ENCODE measurements at regions not wholly inside any gene's neighbourhood (a gene's known extent, or its start where the extent isn't known, plus 50 kb on each side); places are given as distances from the start of the nearest gene placed in this dataset.

GRCh38 chr10:111481866-111482265, 405.0 kb downstream of the ADRA2A start:
- H3K27ac Mint-ChIP-seq, result no peak overlapping the region
- no peak overlapping the region for H2BK15ac ChIP-seq (ENCODE audit: low read depth, low read length)
- H3K36me3 Mint-ChIP-seq (ENCODE audit: insufficient read depth in 1 of 3, low read depth in 3 of 3), result no peaks in the 10 kb centered on the region; a peak in 1 of 7 replicates
- no peak overlapping the region for H3K4me2 ChIP-seq (ENCODE audit: insufficient read depth, insufficient read length, low read length)
- no peak overlapping the region for H3K18ac ChIP-seq (ENCODE audit: insufficient read length, low read depth, low read length)
- H3K4me3 Mint-ChIP-seq, result no peak overlapping the region
- no peaks in the 10 kb centered on the region for H3K79me1 ChIP-seq (ENCODE audit: insufficient read depth, low read depth, low read length, poor library complexity, severe bottlenecking)
- H3K23me2 ChIP-seq (ENCODE audit: insufficient read length, low read depth, low read length, poor library complexity, severe bottlenecking), result no peaks in the 10 kb centered on the region
- no peak overlapping the region for H2BK5ac ChIP-seq (ENCODE audit: insufficient read length, low read length)
- no peak overlapping the region for H2BK120ac ChIP-seq (ENCODE audit: low read depth, low read length, poor library complexity, severe bottlenecking)
- H3K4me1 Mint-ChIP-seq, result peaks cover 12 to 24% of the 10 kb centered on the region in 2 experiments; a peak in 3 of 4 replicates
- no peak for TF ChIP-seq CTCF (conservative IDR thresholded peaks at IDR 0.05)
- no peaks in the 10 kb centered on the region; a peak in 1 of 5 replicates for H3K9me3 Mint-ChIP-seq
- no peaks in the 10 kb centered on the region for H3K27me3 Mint-ChIP-seq (ENCODE audit: low read depth)
- H3K4me1 ChIP-seq (ENCODE audit: insufficient read depth, low read length), result no peaks in the 10 kb centered on the region
- no peak overlapping the region for H2AFZ ChIP-seq (ENCODE audit: low read length)
- H4K8ac ChIP-seq (replicated peaks; ENCODE audit: insufficient read length, low read depth, low read length), result no peak overlapping the region
- no peaks in the 10 kb centered on the region for H4K20me1 ChIP-seq (ENCODE audit: control insufficient read depth, insufficient read depth, insufficient read length)
- H3K27ac ChIP-seq (ENCODE audit: insufficient read length, low read depth, low read length), result no peak overlapping the region
- no peak overlapping the region for H3K23ac ChIP-seq (ENCODE audit: insufficient read length, low read depth, low read length)
- no peak overlapping the region for H2BK12ac ChIP-seq (ENCODE audit: insufficient read length, low read depth, low read length)
- no peak overlapping the region for H3T11ph ChIP-seq (ENCODE audit: low read length)
- H4K5ac ChIP-seq (ENCODE audit: insufficient read length, low read depth, low read length), result no peak overlapping the region
- no peak overlapping the region for H2BK20ac ChIP-seq (ENCODE audit: low read depth, low read length, poor library complexity, severe bottlenecking)
- H4K91ac ChIP-seq (ENCODE audit: insufficient read length, low read depth, low read length), result no peak overlapping the region
- no CpG with 5 or more reads among the region's 2 CpGs for WGBS (ENCODE audit: extremely low coverage, insufficient read length, low lambda C conversion rate)
- no peaks in the 10 kb centered on the region for H3K27me3 ChIP-seq (ENCODE audit: insufficient read depth, low read length)
- H3K56ac ChIP-seq (ENCODE audit: insufficient read length, low read depth, low read length), result no peak overlapping the region
- no peaks in the 10 kb centered on the region for H3K79me2 ChIP-seq (ENCODE audit: insufficient read depth, low read length)
- no peak overlapping the region for H3K4ac ChIP-seq (ENCODE audit: low read depth, low read length)
- H2AK5ac ChIP-seq (ENCODE audit: insufficient read length, low read length), result no peak overlapping the region
- no peak overlapping the region for H3K14ac ChIP-seq (ENCODE audit: insufficient read depth, low read length)
- no peak overlapping the region for H3K9ac ChIP-seq (ENCODE audit: extremely low read depth, insufficient read length, low read length)
- no peaks in the 10 kb centered on the region for H3K9me3 ChIP-seq (ENCODE audit: control insufficient read depth, low read depth, low read length)
- no peak for DNase-seq
